SK-N-SH treated with all-trans-retinoic acid at 6 μM for 48 hours (cell line): ENCODE measurements at regions not wholly inside any gene's neighbourhood (a gene's known extent, or its start where the extent isn't known, plus 50 kb on each side); places are given as distances from the start of the nearest gene placed in this dataset.

ENCODE experiments used
- CSDC2 ChIP-seq: fragments of 250-450 bp; sonication (Bioruptor Pico); IDR thresholded peaks from 2 replicates; pipeline ENCODE4 v1.5.0; 2020; ENCODE audit warnings: mild to moderate bottlenecking, moderate library complexity
- ESRRG ChIP-seq: fragments of 250-450 bp; sonication (Bioruptor Pico); IDR thresholded peaks from 2 replicates; pipeline ENCODE4 v1.6.1; 2021; ENCODE audit warnings: mild to moderate bottlenecking
- SNAI2 ChIP-seq: fragments of 250-450 bp; sonication (Bioruptor Pico); IDR thresholded peaks from 2 replicates; pipeline ENCODE4 v1.5.0; 2020; ENCODE audit warnings: mild to moderate bottlenecking, moderate library complexity
- TCF4 ChIP-seq: fragments of 250-450 bp; sonication (Bioruptor Pico); IDR thresholded peaks from 2 replicates; pipeline ENCODE4 v1.8.0; 2021; ENCODE audit warnings: mild to moderate bottlenecking, moderate library complexity, borderline replicate concordance
- ZC3H10 ChIP-seq: fragments of 250-450 bp; sonication (Bioruptor Pico); IDR thresholded peaks from 2 replicates; pipeline ENCODE4 v1.5.1; 2021; ENCODE audit warnings: mild to moderate bottlenecking, moderate library complexity
- ZFP3 ChIP-seq: fragments of 250-450 bp; sonication (Bioruptor Pico); IDR thresholded peaks from 2 replicates; pipeline ENCODE4 v1.5.0; 2020; ENCODE audit warnings: mild to moderate bottlenecking, moderate library complexity
- ZFP30 ChIP-seq: fragments of 450-650 bp; formaldehyde crosslinking; IDR thresholded peaks from 2 replicates; pipeline ENCODE4 v1.5.0; 2022; ENCODE audit warnings: mild to moderate bottlenecking, moderate library complexity
- ZNF8 ChIP-seq: fragments of 450-650 bp; formaldehyde crosslinking; IDR thresholded peaks from 2 replicates; pipeline ENCODE4 v1.5.0; 2020; ENCODE audit warnings: mild to moderate bottlenecking, moderate library complexity
- TF ChIP-seq, protein P1 (sequence below): fragments of 250-450 bp; sonication (Bioruptor Pico); IDR thresholded peaks from 2 replicates; pipeline ENCODE4 v1.8.0; 2021; ENCODE audit warnings: low read depth, mild to moderate bottlenecking, moderate library complexity, borderline replicate concordance
- TF ChIP-seq, protein P2 (sequence below): fragments of 250-450 bp; sonication (Bioruptor Pico); IDR thresholded peaks from 2 replicates; pipeline ENCODE4 v1.8.0; 2020; ENCODE audit warnings: mild to moderate bottlenecking, moderate library complexity, borderline replicate concordance
- TF ChIP-seq, protein P3 (sequence below): fragments of 250-450 bp; sonication (Bioruptor Pico); IDR thresholded peaks from 2 replicates; pipeline ENCODE4 v1.5.1; 2020; ENCODE audit warnings: low read depth, mild to moderate bottlenecking, moderate library complexity
- TF ChIP-seq, protein P4 (sequence below): fragments of 250-450 bp; sonication (Bioruptor Pico); IDR thresholded peaks from 2 replicates; pipeline ENCODE4 v1.5.1; 2021; ENCODE audit warnings: mild to moderate bottlenecking, moderate library complexity

DNA sequence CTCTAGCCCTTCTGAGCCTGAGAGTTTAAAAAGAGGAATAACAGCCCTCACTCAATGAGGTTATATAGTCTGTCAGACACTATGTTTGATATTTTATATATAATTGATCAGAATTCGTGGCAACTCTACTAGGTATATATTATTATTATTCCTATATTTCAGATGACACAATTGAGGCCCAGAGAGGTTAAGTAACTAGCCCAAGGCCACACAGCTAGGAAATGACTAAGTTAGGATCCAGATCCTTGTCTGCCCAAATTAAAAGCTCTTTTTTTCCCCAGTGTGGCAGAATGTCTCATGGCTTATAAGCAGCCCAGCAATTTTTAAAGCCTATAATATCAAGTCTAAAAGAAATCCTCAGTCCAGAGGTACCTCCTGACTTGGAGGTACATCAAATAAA lies 1119.9 kb upstream of the AUTS2 start:
- TF ChIP-seq, protein P1, sequence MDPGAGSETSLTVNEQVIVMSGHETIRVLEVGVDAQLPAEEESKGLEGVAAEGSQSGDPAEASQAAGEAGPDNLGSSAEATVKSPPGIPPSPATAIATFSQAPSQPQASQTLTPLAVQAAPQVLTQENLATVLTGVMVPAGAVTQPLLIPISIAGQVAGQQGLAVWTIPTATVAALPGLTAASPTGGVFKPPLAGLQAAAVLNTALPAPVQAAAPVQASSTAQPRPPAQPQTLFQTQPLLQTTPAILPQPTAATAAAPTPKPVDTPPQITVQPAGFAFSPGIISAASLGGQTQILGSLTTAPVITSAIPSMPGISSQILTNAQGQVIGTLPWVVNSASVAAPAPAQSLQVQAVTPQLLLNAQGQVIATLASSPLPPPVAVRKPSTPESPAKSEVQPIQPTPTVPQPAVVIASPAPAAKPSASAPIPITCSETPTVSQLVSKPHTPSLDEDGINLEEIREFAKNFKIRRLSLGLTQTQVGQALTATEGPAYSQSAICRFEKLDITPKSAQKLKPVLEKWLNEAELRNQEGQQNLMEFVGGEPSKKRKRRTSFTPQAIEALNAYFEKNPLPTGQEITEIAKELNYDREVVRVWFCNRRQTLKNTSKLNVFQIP (CRISPR knock-in tag): no peak
- TF ChIP-seq TCF4: no peak
- no peak for TF ChIP-seq SNAI2 (CRISPR knock-in tag)
- TF ChIP-seq, protein P2, sequence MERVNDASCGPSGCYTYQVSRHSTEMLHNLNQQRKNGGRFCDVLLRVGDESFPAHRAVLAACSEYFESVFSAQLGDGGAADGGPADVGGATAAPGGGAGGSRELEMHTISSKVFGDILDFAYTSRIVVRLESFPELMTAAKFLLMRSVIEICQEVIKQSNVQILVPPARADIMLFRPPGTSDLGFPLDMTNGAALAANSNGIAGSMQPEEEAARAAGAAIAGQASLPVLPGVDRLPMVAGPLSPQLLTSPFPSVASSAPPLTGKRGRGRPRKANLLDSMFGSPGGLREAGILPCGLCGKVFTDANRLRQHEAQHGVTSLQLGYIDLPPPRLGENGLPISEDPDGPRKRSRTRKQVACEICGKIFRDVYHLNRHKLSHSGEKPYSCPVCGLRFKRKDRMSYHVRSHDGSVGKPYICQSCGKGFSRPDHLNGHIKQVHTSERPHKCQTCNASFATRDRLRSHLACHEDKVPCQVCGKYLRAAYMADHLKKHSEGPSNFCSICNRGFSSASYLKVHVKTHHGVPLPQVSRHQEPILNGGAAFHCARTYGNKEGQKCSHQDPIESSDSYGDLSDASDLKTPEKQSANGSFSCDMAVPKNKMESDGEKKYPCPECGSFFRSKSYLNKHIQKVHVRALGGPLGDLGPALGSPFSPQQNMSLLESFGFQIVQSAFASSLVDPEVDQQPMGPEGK (CRISPR knock-in tag): no peak
- TF ChIP-seq ESRRG (CRISPR knock-in tag): no peak
- TF ChIP-seq ZNF8 (CRISPR knock-in tag): no peak
- no peak for TF ChIP-seq ZFP3 (CRISPR knock-in tag)
- TF ChIP-seq, protein P3, sequence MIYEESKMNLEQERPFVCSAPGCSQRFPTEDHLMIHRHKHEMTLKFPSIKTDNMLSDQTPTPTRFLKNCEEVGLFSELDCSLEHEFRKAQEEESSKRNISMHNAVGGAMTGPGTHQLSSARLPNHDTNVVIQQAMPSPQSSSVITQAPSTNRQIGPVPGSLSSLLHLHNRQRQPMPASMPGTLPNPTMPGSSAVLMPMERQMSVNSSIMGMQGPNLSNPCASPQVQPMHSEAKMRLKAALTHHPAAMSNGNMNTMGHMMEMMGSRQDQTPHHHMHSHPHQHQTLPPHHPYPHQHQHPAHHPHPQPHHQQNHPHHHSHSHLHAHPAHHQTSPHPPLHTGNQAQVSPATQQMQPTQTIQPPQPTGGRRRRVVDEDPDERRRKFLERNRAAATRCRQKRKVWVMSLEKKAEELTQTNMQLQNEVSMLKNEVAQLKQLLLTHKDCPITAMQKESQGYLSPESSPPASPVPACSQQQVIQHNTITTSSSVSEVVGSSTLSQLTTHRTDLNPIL (CRISPR knock-in tag): no peak
- TF ChIP-seq ZC3H10 (CRISPR knock-in tag): no peak
- no peak for TF ChIP-seq ZFP30 (CRISPR knock-in tag)
- no peak for TF ChIP-seq CSDC2 (CRISPR knock-in tag)
- TF ChIP-seq, protein P4, sequence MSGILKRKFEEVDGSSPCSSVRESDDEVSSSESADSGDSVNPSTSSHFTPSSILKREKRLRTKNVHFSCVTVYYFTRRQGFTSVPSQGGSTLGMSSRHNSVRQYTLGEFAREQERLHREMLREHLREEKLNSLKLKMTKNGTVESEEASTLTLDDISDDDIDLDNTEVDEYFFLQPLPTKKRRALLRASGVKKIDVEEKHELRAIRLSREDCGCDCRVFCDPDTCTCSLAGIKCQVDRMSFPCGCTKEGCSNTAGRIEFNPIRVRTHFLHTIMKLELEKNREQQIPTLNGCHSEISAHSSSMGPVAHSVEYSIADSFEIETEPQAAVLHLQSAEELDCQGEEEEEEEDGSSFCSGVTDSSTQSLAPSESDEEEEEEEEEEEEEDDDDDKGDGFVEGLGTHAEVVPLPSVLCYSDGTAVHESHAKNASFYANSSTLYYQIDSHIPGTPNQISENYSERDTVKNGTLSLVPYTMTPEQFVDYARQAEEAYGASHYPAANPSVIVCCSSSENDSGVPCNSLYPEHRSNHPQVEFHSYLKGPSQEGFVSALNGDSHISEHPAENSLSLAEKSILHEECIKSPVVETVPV (CRISPR knock-in tag): no peak
